ENCODE measurements at regions not wholly inside any gene's neighbourhood (a gene's known extent, or its start where the extent isn't known, plus 50 kb on each side); places are given as distances from the start of the nearest gene placed in this dataset.

GRCh38 chr12:115611477-115611876, 666.0 kb downstream of the MED13L start:
- TF ChIP-seq CTCF (IDR thresholded peaks at IDR 0.05; ENCODE audit: low read depth, low read length, missing input control) = no peak
- no peak for TF ChIP-seq TAF1 (conservative IDR thresholded peaks at IDR 0.05)
- no peak for TF ChIP-seq RXRA (IDR thresholded peaks at IDR 0.05)
- no peak for TF ChIP-seq MAX (IDR thresholded peaks at IDR 0.05)
- TF ChIP-seq EGR1 (IDR thresholded peaks at IDR 0.05; ENCODE audit: low read depth in 2 of 2) = no peak
- TF ChIP-seq RAD21 (IDR thresholded peaks at IDR 0.05) = no peak
- TF ChIP-seq ZBTB33 (IDR thresholded peaks at IDR 0.05) = no peak

All from liver (tissue), 3 donors.